Activated CD4-positive, alpha-beta T cell treated with anti-CD3 and anti-CD28 coated beads for 4 hours (primary cell): ENCODE measurements at regions not wholly inside any gene's neighbourhood (a gene's known extent, or its start where the extent isn't known, plus 50 kb on each side); places are given as distances from the start of the nearest gene placed in this dataset.
"Not testable (repeated sequence)": the region's sequence is repeated elsewhere in the genome, so short reads cannot be mapped to it uniquely, and the experiment has no call there.

Source experiments
- DNase-seq, 2 donors: peaks; one replicate each; pipeline ENCODE4 v3.0.0-alpha.2; 2020

GRCh38 chr14:89564989-89565388, 148.0 kb upstream of the FOXN3 start:
- DNase-seq, result no peak

- DNase-seq, result no peak
Observed at GRCh38 chr14:89564286-89564957, 147.4 kb upstream of the FOXN3 start.

GRCh38 chr14:89563471-89563870, 146.4 kb upstream of the FOXN3 start:
- DNase-seq, result no peak

GRCh38 chr14:89551955-89552354, 134.9 kb upstream of the FOXN3 start:
- DNase-seq, result no peak

- no peak for DNase-seq
Observed at GRCh38 chr14:89551432-89551831, 134.4 kb upstream of the FOXN3 start.

- no peak for DNase-seq
Observed at GRCh38 chr14:89550821-89551220, 133.8 kb upstream of the FOXN3 start.

- DNase-seq, result no peak
Observed at GRCh38 chr14:89549381-89550125, 132.5 kb upstream of the FOXN3 start.

GRCh38 chr14:89547047-89547446, 130.0 kb upstream of the FOXN3 start:
- not testable (repeated sequence) for DNase-seq

GRCh38 chr14:89544636-89545301, 127.7 kb upstream of the FOXN3 start:
- DNase-seq, result no peak

- no peak for DNase-seq
Observed at GRCh38 chr14:89543425-89543790, 126.4 kb upstream of the FOXN3 start.

- DNase-seq, result no peak
Observed at GRCh38 chr14:89542786-89543424, 125.9 kb upstream of the FOXN3 start.

- DNase-seq, result no peak
Observed at GRCh38 chr14:89540830-89541470, 123.9 kb upstream of the FOXN3 start.

GRCh38 chr14:89540009-89540829, 123.2 kb upstream of the FOXN3 start:
- no peak for DNase-seq

GRCh38 chr14:89537911-89538310, 120.9 kb upstream of the FOXN3 start:
- DNase-seq, result no peak

GRCh38 chr14:89534902-89535685, 118.1 kb upstream of the FOXN3 start:
- no peak for DNase-seq

- DNase-seq, result no peak
Observed at GRCh38 chr14:89533766-89534165, 116.7 kb upstream of the FOXN3 start.

- no peak for DNase-seq
Observed at GRCh38 chr14:89533136-89533535, 116.1 kb upstream of the FOXN3 start.

- DNase-seq, result no peak
Observed at GRCh38 chr14:89531661-89532335, 114.8 kb upstream of the FOXN3 start.

GRCh38 chr14:89524990-89525667, 108.1 kb upstream of the FOXN3 start:
- no peak for DNase-seq

- no peak for DNase-seq
Observed at GRCh38 chr14:89524412-89524811, 107.4 kb upstream of the FOXN3 start.
